ENCODE measurements at regions not wholly inside any gene's neighbourhood (a gene's known extent, or its start where the extent isn't known, plus 50 kb on each side); places are given as distances from the start of the nearest gene placed in this dataset.

GRCh38 chr15:97748576-97748975 is 211.9 kb upstream of the ARRDC4 start:
- TF ChIP-seq EZH2 (IDR thresholded peaks at IDR 0.05; ENCODE audit: borderline replicate concordance, low read depth, low read length, severe bottlenecking): no peak
- no peak for TF ChIP-seq CTCF (IDR thresholded peaks at IDR 0.05; ENCODE audit: borderline replicate concordance, extremely low read depth, low read length, poor library complexity, severe bottlenecking)
